A549 (cell line): ENCODE measurements at regions not wholly inside any gene's neighbourhood (a gene's known extent, or its start where the extent isn't known, plus 50 kb on each side); places are given as distances from the start of the nearest gene placed in this dataset.

Source experiments
- CEBPB ChIP-seq, 2 experiments: fragments of >200 bp in 1 of 2; sonication (Bioruptor Twin) in 1 of 2; formaldehyde crosslinking in 1 of 2; IDR thresholded peaks; 2 replicates each; pipeline ENCODE4 v1.6.1; 2012 to 2016
- CTCF ChIP-seq: fragments of >200 bp; sonication (Bioruptor Twin); formaldehyde crosslinking; IDR thresholded peaks from 3 replicates; pipeline ENCODE4 v1.5.1; 2016
- EHMT2 ChIP-seq: fragments of 200-600 bp; sonication (generic); IDR thresholded peaks from 2 replicates; pipeline ENCODE4 v1.6.1; 2016; ENCODE audit warnings: antibody characterized with exemption, low read depth, mild to moderate bottlenecking, moderate library complexity
- EP300 ChIP-seq, 2 experiments: fragments of >200 bp; sonication (Bioruptor Twin); formaldehyde crosslinking; IDR thresholded peaks; 2 replicates in 1 of 2; 3 replicates in 1 of 2; pipeline ENCODE4 v1.6.1; 2016 to 2017
- MAX ChIP-seq: IDR thresholded peaks from 2 replicates; pipeline ENCODE4 v1.6.1; 2012
- PHF8 ChIP-seq: fragments of 200-600 bp; sonication (generic); IDR thresholded peaks from 2 replicates; pipeline ENCODE4 v1.6.1; 2016; ENCODE audit warnings: low read depth, mild to moderate bottlenecking, antibody characterized with exemption, moderate library complexity, borderline replicate concordance
- POLR2A ChIP-seq: IDR thresholded peaks from 2 replicates; pipeline ENCODE4 v1.6.1; 2012; ENCODE audit warnings: mild to moderate bottlenecking, low read length
- RFX5 ChIP-seq: fragments of 450-650 bp; IDR thresholded peaks from 2 replicates; pipeline ENCODE4 v1.7.1; 2014; ENCODE audit warnings: antibody characterized with exemption, mild to moderate bottlenecking, moderate library complexity

GRCh38 chr10:65194555-65194954, 1673.4 kb downstream of the REEP3 start:
- TF ChIP-seq POLR2A (no peak), CTCF (no peak), RFX5 (no peak), EHMT2 (no peak), CEBPB (IDR thresholded peaks at IDR 0.05) (no peak), MAX (no peak), EP300 (IDR thresholded peaks at IDR 0.05) (no peak), PHF8 (no peak)
